RPMI8226 (cell line): ENCODE measurements at regions not wholly inside any gene's neighbourhood (a gene's known extent, or its start where the extent isn't known, plus 50 kb on each side); places are given as distances from the start of the nearest gene placed in this dataset.
"Not testable (repeated sequence)": the region's sequence is repeated elsewhere in the genome, so short reads cannot be mapped to it uniquely, and the experiment has no call there.

Source experiments
- DNase-seq: peaks from one replicate; pipeline ENCODE4 v3.0.0-alpha.2; 2015

DNA sequence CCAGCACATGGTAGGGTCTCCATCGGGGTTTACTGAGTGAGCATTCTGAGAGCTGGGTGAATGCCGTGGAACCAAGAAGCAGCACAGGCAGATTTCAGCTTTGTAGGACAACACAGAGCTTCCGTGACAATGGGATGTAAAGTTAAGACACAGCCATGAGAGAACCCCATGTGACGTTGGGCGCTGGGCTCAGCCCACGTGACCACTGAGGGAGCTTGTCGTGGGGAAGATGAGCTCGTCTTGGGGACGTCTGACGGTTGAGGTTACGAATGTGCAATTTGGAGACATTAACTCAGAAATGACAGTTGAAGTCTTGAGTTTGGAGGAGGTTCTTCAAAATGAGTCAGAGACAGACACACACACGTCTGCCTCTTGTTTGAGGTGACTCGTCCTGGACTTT is 51.5 kb upstream of the MUC20 start:
- DNase-seq: not testable (repeated sequence)

DNA sequence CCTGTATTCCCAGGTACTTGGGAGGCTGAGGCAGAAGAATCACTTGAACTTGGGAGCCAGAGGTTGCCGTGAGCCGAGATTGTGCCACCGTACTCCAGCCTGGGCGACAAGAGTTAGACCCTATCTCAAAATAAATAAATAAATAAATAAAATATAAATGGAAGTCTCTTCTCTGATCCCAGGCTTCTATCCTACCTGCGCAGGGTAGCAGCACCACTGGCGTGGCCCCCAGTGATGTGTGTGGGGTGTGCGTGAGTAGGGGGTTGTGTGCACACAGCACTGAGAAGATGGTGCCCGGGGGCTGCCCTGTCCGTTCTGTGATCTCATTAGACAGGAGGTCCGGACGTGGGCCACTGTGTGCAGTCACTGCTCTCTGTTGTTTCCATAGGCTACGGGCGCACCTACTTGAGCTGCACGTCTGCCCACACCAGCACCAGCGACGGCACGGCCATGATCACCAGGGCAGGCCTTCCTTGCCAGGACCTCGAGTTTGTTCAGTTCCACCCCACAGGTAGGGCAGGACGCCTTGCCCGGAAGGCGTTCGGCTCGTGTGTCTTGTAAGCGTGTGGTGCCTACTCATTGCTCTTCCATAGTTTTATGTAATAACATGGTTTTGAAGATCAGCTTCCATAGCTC is 52.5 kb upstream of the MUC20 start:
- not testable (repeated sequence) for DNase-seq

DNA sequence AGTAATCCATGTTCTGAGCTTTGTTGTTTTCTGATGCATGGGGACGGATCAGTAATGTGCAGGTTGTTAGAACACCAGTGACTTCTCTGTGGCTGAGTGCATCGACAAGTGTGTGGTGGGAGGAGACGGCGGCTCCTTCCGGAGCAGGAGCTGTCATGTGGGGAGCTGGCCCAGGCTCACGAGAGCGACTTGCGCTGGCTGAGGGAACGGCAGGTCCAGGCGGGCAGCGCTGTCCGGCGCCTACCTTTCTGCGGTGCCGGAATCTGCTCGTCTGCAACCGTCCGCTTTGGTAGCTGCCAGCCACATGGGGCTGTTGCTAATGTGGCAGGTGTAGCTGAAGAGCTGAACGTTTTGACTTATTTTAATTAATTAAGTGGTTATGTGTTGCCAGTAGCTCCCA is 55.5 kb upstream of the MUC20 start:
- not testable (repeated sequence) for DNase-seq

DNA sequence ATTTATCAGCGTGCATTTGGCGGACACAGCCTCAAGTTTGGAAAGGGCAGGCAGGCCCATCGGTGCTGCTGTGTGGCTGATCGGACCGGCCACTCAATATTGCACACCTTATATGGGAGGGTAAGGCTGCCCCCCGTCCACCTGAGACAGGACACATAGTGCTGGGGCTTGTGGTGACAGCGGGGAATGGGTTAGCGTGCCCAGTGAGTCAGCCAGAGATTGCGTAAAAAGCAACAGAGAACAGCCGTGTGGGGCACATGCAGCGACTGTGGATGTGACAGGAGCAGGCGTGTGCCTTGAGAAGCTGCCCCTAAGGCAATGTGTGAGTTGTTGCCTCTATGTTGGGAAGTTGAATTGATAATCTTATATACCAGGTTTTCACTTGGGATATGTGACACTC is 56.6 kb upstream of the MUC20 start:
- not testable (repeated sequence) for DNase-seq

DNA sequence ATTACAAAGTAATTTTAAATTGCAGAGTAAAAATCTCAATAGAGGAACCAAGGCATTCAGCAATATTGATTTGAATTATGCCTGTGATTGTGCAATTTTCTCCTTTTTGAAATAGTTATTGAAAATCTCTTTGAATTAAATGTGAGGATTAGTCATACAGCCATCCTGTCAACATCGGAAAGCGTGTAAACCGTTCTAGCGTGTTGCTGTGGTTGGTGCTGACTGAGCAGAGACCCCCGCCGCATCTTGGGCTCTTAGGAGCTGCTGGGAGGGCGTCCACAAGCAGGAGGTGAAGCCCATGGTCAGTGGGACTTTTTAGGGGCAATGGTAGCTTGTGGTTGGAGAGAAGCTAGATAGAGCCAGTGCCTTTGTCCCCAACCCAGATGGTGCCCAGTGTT is 61.6 kb upstream of the MUC20 start:
- DNase-seq: not testable (repeated sequence)

DNA sequence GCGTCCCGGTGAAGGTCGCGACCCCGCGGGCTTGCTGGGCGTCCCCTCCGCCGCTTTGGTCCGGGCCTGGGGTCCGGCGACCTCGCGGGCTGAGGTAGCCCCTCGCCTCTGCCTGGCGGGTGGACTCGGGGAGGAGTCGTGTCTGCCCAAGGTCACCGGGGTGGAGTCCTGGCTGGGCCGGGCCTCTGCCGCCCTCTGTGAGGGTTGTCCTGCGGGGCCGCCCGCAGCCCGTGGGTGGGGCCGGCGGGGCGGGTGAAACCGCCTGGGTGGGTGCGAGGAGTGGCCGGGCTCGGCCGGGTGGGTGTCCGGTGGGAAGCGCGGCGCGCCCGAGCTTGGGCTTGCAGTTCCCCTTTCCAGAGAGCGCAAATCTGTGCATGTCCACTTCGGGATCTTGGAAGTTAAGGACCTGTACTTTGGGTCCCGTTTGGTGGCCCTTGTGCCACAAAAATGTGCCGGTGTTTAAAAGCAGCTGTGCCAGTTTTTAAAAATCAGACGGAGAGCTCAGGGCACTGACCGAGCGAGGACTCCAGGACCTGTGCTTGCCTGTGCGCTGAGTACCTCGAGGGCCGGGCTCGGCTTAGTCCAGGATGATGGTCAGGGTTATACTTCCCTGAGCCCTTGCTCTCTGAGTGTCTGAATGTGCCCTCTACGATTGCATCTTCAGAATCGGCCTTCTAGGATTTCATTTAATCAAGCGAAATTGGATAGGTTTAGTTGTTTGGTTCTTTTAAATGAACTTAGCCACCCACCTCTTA is 62.2 kb upstream of the MUC20 start:
- not testable (repeated sequence) for DNase-seq

DNA sequence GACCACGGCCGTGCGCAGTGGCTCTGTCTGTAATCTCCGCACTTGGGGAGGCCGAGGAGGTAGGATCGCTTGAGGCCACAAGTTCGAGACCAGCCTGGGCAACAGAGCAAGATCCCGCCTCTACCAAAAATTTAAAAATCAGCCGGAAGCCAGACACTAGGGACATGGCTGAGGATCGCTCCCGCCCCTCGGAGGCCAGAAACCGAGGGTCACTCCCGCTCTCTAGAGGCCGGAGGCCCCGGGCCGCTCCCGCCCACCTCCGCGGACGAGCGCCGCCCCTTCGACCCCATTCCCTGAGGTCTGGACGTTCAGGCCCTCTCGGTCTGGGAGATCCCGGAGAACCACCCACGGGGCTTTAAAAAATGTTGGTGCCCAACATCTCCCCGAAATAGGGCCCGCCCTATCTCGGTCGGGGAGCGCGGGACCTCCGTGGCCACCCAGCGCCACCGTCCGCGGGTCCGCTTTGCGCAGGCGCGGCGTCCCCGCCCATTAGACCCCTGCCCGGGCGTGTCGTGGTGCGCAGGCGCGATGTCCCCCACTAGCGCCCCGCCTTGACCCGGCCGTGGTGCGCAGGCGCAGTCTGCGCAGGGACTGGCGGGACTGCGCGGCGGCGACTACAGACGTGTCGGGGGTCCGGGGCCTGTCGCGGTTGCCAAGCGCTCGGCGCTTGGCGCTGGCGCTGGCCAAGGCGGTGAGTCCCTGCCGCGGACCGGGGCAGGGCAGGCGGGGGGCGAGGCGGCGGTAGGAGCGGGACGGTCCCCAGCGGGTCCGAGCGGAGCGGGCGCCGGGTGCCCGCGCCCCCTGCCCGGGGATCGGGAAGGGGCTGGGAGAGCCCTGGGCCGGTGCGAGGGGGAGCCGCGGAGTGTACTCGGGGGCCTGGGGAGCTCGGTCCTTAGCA is 63.1 kb upstream of the MUC20 start:
- DNase-seq: peak; percentile 81

DNA sequence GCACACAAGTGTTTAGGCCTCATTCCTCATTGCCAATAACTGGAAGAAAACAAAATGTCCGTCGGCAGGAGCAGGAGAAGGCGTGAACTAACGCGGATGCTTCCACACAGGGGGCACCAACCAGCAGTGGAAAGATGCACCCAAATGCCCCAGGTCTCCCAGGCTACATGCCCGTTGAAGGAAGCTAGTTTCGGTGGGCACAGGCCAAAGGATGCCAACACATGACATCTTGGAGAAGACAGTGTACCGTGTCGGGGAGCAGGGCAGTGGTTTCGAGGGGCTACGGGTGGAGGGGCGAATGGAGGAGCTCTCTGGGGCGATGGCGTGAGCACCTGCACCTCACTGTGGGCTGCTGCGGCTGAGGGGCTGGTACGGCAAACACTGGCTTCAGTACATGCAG is 64.7 kb upstream of the MUC20 start:
- DNase-seq: not testable (repeated sequence)

DNA sequence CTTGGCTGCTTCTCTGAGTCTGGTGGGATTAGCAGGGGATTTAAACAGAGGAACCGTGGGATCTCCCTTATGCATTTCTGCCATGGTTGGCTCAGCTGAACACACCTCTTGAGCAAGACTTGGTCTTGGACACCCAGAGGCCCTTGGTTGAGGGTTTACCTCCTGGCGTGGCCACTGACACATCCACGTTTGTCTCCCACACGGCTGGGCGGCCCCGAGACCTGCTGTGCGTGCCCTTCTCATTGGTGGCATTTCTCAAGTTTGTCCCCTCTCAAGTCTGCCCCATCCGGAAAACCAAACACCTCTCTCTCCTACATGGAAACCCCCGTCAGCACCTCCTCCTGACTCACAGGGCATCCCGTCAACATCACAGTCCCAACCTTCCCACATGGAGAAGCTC is 66.0 kb upstream of the MUC20 start:
- not testable (repeated sequence) for DNase-seq

DNA sequence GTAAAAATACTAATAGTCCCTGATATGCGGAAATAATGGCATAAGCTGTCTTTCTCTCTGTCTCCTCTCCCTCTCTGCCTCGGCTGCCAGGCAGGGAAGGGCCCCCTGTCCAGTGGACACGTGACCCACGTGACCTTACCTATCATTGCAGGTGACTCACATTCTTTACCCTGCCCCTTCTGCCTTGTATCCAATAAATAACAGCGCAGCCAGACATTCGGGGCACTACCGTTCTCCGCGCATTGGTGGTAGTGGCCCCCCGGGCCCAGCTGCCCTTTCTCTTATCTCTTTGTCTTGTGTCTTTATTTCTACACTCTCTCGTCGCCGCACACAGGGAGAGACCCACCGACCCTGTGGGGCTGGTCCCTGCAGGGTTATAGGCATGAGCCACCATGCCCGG is 66.6 kb upstream of the MUC20 start:
- DNase-seq: not testable (repeated sequence)

DNA sequence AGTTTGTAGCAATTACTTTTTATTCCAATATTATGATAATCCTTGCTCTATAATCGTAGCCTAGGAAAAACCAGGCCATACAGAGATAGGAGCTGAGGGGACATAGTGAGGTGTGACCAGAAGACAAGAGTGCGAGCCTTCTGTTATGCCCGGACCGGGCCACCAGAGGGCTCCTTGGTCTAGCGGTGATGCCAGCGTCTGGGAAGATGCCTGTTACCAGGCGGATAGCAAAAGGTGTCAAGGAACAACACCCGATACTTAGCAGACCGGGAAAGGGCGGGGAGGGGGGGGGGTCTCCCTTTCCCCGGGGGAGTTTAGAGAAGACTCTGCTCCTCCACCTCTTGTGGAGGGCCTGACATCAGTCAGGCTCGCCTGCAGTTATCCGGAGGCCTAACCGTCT is 67.1 kb upstream of the MUC20 start:
- DNase-seq: peak; percentile 26

DNA sequence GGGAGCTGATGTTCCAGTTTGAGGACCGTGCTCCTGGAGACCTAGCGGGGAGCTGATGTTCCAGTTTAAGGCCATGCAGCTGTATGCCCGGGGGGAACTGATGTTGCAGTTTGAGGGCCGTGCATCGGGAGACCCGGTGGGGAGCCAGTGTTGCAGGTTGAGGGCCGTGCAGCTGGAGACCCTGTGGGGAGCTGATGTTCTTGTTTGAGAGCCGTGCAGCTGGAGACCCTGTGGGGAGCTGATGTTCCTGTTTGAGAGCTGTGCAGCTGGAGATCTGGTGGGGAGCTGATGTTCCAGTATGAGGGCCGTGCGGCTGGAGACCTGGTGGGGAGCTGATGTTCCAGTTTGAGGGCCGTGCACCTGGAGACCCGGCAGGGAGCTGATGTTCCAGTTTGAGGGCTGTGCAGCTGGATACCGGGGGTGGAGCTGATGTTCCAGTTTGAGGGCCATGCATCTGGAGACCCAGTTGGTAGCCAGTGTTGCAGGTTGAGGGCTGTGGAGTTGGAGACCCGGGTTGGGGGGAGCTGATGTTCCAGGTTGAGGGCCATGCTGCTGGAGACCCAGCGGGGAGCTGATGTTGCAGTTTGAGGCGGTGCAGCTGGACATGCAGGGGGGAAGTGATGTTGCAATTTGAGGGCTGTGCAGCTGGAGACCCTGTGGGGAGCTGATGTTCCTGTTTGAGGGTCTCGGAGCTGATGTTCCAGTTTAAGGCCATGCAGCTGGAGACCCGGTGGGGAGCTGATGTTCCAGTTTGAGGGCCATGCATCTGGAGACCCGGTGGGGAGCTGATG is 64.4 kb upstream of the APOD start:
- DNase-seq: not testable (repeated sequence)

DNA sequence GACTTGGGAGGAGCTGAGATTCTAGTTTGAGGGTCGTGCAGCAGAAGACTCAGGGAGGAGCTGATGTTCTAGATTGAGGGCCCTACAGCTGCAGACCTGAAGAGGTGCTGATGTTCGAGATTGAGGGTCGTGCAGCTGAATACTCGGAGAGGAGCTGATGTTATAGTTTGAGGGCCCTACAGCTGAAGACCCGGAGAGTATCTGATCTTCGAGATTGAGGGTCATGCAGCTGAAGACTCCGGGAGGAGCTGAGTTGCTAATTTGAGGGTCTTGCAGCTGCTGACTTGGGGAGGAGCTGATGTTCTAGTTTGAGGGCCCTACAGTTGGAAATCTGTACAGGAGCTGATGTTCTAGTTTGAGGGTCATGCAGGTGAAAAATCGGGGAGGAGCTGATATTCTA is 62.1 kb upstream of the APOD start:
- DNase-seq: not testable (repeated sequence)

DNA sequence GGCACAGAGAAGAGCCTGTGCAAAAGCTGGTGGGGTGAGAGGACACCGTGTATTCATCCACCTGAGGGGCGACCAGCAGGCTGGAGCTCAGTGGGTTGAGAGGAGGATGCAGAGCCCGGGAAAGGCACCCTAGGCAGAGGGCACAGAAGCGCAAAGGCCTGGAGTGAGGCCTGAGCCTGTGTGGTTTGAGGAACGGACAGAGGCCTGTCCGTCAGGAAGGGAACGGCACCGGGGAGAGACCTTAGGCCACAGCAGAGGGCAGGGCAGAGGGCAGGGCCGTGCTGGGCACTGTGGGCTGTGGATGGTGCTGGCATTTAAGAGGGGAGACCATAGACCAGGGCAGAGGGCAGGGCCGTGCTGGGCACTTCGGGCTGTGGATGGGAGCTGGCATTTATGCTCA is 59.5 kb upstream of the APOD start:
- DNase-seq: not testable (repeated sequence)

DNA sequence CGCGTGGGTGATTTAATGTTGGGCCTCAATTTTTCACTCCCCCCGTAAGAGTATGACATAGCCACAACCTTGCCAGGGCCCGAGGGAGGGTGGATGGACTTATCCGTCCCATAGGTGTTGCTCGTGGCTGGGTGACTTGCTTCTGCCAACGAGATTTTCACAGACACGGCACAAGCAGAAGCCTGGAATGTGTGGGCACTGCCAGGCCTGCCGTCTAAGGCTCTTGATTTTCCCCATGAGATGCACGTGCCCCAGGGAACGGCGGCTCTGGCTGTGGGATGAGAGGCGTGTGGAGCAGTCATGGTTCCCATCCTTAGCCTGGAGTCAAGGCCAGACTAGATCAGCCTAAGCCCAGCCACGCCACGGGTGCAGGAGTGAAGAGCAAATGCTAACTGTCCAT is 58.6 kb upstream of the APOD start:
- not testable (repeated sequence) for DNase-seq

DNA sequence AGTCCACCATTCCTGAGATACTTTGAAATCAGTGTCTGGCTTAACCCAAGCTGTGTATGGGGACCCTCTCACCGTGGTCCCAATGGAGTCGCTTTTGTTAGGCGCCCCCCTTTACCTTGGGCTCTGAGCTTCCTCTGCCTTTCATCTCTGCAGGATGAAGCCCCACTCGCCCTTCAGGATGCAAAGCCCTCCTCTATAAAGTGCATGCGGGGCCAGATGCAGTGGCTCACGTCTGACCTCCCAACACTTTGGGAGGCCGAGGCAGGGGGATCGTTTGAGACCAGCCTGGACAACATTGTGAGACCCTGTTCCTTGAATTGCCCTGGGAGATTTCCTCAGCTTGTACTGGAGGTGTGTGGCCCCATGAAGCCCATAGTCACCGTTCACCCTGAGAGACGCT is 54.7 kb upstream of the APOD start:
- DNase-seq: not testable (repeated sequence)

DNA sequence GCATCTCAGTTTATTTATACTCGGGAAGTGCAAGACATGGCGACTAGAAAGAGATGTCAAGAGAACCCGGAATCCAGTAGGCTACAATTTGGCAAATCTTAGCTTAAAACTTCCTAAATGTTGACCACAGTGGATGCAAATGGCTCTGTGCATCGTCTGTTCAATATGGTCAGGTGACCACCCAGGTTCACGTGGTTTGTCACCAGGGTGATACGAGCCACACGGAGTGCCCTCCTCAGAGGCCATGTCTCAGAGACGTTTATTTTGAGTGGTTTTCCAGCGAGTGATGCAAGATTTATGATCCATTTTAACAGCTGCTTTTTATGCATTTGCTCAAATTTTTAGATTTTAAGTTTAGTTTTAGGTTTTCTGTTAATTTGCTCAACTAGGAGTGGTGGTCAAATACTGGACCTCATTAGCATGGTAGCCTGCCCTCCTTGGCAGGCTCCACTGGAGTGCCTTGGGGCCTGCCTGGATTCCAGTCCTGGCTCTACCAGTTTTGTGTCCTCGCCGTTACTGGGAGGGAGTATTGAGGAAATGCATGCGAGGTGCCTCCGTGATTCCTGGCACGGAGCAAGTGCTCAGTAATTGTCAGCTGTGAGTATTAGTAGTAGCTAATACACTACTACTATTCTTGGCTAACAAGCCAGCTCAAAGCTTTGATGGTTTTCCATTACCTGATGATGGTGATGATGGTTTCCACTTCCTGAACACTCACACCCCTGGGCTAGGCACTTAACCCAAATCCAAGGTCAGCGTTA is 53.9 kb upstream of the APOD start:
- not testable (repeated sequence) for DNase-seq

DNA sequence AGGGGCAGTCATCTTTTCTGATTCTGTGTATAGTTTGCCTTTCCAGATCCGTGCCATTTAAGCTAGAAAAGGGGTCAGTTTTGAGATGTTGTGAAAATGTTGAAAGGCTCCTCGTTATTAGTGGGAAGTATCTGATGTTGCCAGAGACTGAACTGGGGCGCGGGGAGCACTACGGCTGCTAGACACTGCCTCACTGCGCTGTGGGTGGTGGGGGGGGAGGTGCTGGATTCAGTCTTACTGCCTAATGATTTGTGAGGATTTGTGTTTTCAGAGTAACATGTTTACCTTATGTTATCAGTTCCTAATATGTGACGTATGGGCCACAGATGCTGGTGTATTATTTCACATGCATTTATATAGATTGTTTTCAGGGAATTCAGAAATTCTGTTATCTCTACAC is 53.3 kb upstream of the APOD start:
- DNase-seq: not testable (repeated sequence)

DNA sequence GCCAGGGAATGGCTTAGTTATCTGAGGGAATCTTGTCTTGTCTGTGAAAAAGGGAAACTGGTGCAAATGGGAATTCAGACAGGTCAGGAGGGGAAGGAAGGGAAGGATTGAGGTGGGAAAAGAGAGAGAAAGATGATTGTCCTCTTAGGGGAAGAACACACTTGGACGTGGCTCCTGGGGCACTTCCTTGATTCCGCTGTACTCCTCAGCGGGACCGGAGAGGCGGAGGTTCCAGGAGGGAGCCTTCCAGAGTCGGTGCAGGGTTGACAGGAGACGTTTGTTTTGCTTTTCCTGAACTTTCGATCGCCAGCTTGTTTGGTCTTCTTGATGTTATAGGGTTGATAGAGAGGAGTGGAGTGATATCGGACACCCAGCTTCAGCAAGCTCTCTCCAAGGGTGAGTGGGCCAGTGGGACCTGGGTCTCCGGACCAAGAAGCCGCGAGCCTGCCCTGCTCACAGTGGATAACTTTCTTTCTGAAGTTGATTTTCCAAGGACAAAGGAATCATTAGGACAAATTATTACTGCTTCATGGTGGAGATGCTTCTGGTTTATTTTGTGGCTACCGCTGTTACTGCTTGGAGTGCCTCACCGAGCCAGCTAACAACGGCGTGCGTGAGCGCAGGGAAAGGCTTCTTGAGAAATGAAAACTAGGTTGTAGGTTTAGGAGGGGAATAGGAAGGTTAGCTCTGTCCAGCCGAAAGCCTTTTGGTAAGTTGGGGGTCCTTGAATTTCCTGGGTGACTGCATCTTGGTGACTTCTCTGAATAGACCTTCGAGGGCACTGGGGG is 52.4 kb upstream of the APOD start:
- DNase-seq: not testable (repeated sequence)

DNA sequence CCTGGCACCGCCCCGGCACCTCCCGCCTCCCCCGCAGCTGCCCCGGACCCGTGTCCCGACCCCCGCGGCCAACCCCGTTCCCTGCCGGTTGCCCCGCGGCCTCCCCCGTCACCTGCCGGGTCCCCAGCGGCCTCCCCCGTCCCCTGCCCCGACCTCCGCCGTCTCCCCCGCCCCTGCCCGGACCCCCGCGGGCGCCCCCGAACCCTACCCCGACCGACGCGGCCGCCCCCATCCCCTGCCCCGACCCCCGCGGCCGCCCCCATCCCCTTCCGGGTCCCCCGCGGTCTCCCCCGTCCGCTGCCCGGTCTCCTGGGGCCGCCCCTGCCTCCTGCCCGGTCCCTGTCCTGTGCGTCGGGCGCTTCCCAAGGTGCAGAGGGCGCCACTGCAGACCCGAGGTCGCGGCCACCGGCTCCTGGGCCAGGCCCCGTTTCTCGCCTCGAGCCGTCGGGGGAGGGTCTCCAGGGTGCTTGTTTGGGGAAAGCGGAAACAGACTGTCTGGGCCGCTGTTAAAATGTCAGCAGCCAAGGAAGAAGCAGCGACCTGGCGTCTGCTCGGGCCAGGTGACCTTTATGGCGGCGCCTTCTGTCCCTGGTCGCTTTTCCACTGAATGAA is 51.6 kb upstream of the APOD start:
- not testable (repeated sequence) for DNase-seq
